CD14-positive monocyte (primary cell): ENCODE measurements at regions not wholly inside any gene's neighbourhood (a gene's known extent, or its start where the extent isn't known, plus 50 kb on each side); places are given as distances from the start of the nearest gene placed in this dataset.

Experiments used
- DNase-seq, 3 donors: peaks; one replicate each; pipeline ENCODE4 v3.0.0-alpha.2; 2011 to 2022
- H2AFZ ChIP-seq: 2 replicates; pipeline ENCODE4 v1.6.0; 2012; ENCODE audit warnings: mild to moderate bottlenecking, low read depth, low read length, inconsistent platforms; ENCODE audit not compliant: insufficient read depth, poor library complexity, severe bottlenecking
- H3K27ac ChIP-seq, 2 donors: 1 replicate in 1 of 2; 2 replicates in 1 of 2; pipeline ENCODE4 v1.5.1; 2012 to 2013; ENCODE audit warnings: low read length in 2 of 2, control low read depth in 1 of 2, inconsistent platforms in 1 of 2, low read depth in 1 of 2, mild to moderate bottlenecking in 1 of 2
- H3K27me3 ChIP-seq, 2 donors: one replicate each; pipeline versions ENCODE4 v1.6.0 to v1.6.1; 2011 to 2013; ENCODE audit warnings: low read length in 2 of 2; ENCODE audit not compliant: control insufficient read depth in 2 of 2, insufficient read depth in 2 of 2
- H3K36me3 ChIP-seq, 2 donors: replicated peaks in 1 of 2; 1 replicate in 1 of 2; 2 replicates in 1 of 2; pipeline versions ENCODE4 v1.5.1 to v1.6.1; 2012 to 2013; ENCODE audit warnings: low read length in 2 of 2, control low read depth in 1 of 2, inconsistent platforms in 1 of 2, mild to moderate bottlenecking in 1 of 2; ENCODE audit not compliant: insufficient read depth in 2 of 2, control insufficient read depth in 1 of 2
- H3K4me1 ChIP-seq, 2 donors: 1 replicate in 1 of 2; 2 replicates in 1 of 2; pipeline versions ENCODE4 v1.5.1 to v1.6.1; 2012 to 2013; ENCODE audit warnings: low read length in 2 of 2, control low read depth in 1 of 2, inconsistent platforms in 1 of 2, mild to moderate bottlenecking in 1 of 2, moderate library complexity in 1 of 2; ENCODE audit not compliant: insufficient read depth in 2 of 2, control insufficient read depth in 1 of 2
- H3K4me2 ChIP-seq: replicated peaks from 2 replicates; pipeline ENCODE3; 2012; ENCODE audit warnings: low read length, moderate library complexity, mild to moderate bottlenecking; ENCODE audit not compliant: poor library complexity, severe bottlenecking; ENCODE audit errors: extremely low read depth
- H3K4me3 ChIP-seq, 3 experiments: fragments of 200-600 bp in 1 of 3; sonication (generic) in 1 of 3; replicated peaks in 1 of 3; 1 replicate in 2 of 3; 2 replicates in 1 of 3; pipeline ENCODE4 v1.5.1; 2011 to 2013; ENCODE audit warnings: low read length in 3 of 3, mild to moderate bottlenecking in 3 of 3, control low read depth in 2 of 3, low read depth in 2 of 3, inconsistent platforms in 1 of 3, moderate library complexity in 1 of 3
- H3K79me2 ChIP-seq: 2 replicates; pipeline ENCODE4 v1.6.0; 2012; ENCODE audit warnings: mild to moderate bottlenecking, control low read depth, inconsistent platforms, low read length, moderate library complexity; ENCODE audit not compliant: insufficient read depth
- H3K9ac ChIP-seq: 2 replicates; pipeline ENCODE4 v1.6.0; 2017; ENCODE audit warnings: low read length, mild to moderate bottlenecking; ENCODE audit not compliant: insufficient read depth, poor library complexity, severe bottlenecking
- H3K9me3 ChIP-seq, 2 donors: replicated peaks in 1 of 2; 1 replicate in 1 of 2; 2 replicates in 1 of 2; pipeline versions ENCODE4 v1.5.1 to v1.6.1; 2012 to 2013; ENCODE audit warnings: low read length in 2 of 2, control low read depth in 1 of 2; ENCODE audit not compliant: control insufficient read depth in 1 of 2, insufficient read depth in 1 of 2
- H4K20me1 ChIP-seq: 2 replicates; pipeline ENCODE4 v1.6.0; 2012; ENCODE audit warnings: mild to moderate bottlenecking, low read length, control low read depth, moderate library complexity; ENCODE audit not compliant: insufficient read depth
- H3K27ac Mint-ChIP-seq, 7 donors: one replicate each; pipeline ENCODE4 v1.8.0; 2020; ENCODE audit warnings: mild to moderate bottlenecking in 7 of 7, mixed read lengths in 7 of 7, moderate library complexity in 6 of 7, inconsistent platforms in 2 of 7
- H3K27me3 Mint-ChIP-seq, 3 donors: one replicate each; pipeline ENCODE4 v1.8.0; 2021 to 2022; ENCODE audit warnings: low read depth in 3 of 3, mild to moderate bottlenecking in 3 of 3, mixed read lengths in 3 of 3, moderate library complexity in 3 of 3, inconsistent platforms in 1 of 3
- H3K36me3 Mint-ChIP-seq, 2 donors: one replicate each; pipeline ENCODE4 v1.8.0; 2020; ENCODE audit warnings: mixed read lengths in 2 of 2, inconsistent platforms in 1 of 2, mild to moderate bottlenecking in 1 of 2
- H3K4me1 Mint-ChIP-seq: one replicate; pipeline ENCODE4 v1.8.0; 2020; ENCODE audit warnings: mild to moderate bottlenecking, mixed read lengths
- H3K4me3 Mint-ChIP-seq, 2 donors: one replicate each; pipeline ENCODE4 v1.8.0; 2020; ENCODE audit warnings: mild to moderate bottlenecking in 2 of 2, mixed read lengths in 2 of 2, moderate library complexity in 1 of 2
- H3K9me3 Mint-ChIP-seq, 7 donors: one replicate each; pipeline ENCODE4 v1.8.0; 2020 to 2022; ENCODE audit warnings: mixed read lengths in 7 of 7, mild to moderate bottlenecking in 6 of 7, moderate library complexity in 6 of 7, inconsistent platforms in 2 of 7
- WGBS: methylation state at CpG from one replicate; pipeline ENCODE4 v1.1.5; 2013; ENCODE audit warnings: missing lambda C conversion rate; ENCODE audit not compliant: insufficient coverage; 5-methylcytosine and 5-hydroxymethylcytosine counted together
- intact Hi-C, 2 donors: fragments of 100-400 bp; cut with micrococcal nuclease; formaldehyde crosslinking; loops; one replicate each; pipeline versions ENCODE4 v1.15.0 to v1.15.1; 2023
- TF ChIP-seq, protein P1 (sequence below): fragments of 200-600 bp; IDR thresholded peaks from one replicate; pipeline ENCODE4 v1.8.0; 2022; ENCODE audit warnings: antibody characterized with exemption, mild to moderate bottlenecking

GRCh38 chr12:132433641-132434395 is 56.1 kb upstream of the FBRSL1 start:
- peaks cover 43 to 46% of the 10 kb centered on the region in 2 donors for H3K4me1 ChIP-seq
- H2AFZ ChIP-seq: no peak overlapping the region
- Mint-ChIP-seq H3K4me1 (peaks cover 34% of the 10 kb centered on the region), H3K27ac (no peak overlapping the region), H3K9me3 (peaks cover 4 to 18% (median 13%) of the 10 kb centered on the region in 7 donors), H3K36me3 (no peaks in the 10 kb centered on the region), H3K27me3 (peaks cover 12 to 45% (median 42%) of the 10 kb centered on the region in 3 donors), H3K4me3 (no peak overlapping the region)
- H3K9ac ChIP-seq: no peak overlapping the region
- no peaks in the 10 kb centered on the region for H3K79me2 ChIP-seq
- 85% methylated on average over 34 of the region's 35 CpGs for WGBS
- intact Hi-C loops: no loop called here
- TF ChIP-seq, protein P1, sequence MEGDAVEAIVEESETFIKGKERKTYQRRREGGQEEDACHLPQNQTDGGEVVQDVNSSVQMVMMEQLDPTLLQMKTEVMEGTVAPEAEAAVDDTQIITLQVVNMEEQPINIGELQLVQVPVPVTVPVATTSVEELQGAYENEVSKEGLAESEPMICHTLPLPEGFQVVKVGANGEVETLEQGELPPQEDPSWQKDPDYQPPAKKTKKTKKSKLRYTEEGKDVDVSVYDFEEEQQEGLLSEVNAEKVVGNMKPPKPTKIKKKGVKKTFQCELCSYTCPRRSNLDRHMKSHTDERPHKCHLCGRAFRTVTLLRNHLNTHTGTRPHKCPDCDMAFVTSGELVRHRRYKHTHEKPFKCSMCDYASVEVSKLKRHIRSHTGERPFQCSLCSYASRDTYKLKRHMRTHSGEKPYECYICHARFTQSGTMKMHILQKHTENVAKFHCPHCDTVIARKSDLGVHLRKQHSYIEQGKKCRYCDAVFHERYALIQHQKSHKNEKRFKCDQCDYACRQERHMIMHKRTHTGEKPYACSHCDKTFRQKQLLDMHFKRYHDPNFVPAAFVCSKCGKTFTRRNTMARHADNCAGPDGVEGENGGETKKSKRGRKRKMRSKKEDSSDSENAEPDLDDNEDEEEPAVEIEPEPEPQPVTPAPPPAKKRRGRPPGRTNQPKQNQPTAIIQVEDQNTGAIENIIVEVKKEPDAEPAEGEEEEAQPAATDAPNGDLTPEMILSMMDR: no peak
- H3K36me3 ChIP-seq: no peaks in the 10 kb centered on the region
- H4K20me1 ChIP-seq: no peaks in the 10 kb centered on the region
- H3K4me2 ChIP-seq: no peak overlapping the region
- H3K27me3 ChIP-seq: peaks cover 0 to 2% of the 10 kb centered on the region in 2 donors
- no peak overlapping the region for H3K4me3 ChIP-seq
- peaks cover 12 to 13% of the 10 kb centered on the region in 2 donors for H3K9me3 ChIP-seq
- no peak overlapping the region for H3K27ac ChIP-seq
- no peak for DNase-seq

GRCh38 chr12:132432721-132433577 is 57.0 kb upstream of the FBRSL1 start:
- Histone ChIP-seq H3K27ac (no peak overlapping the region), H3K4me2 (no peak overlapping the region), H3K36me3 (no peaks in the 10 kb centered on the region), H4K20me1 (no peaks in the 10 kb centered on the region), H2AFZ (no peak overlapping the region), H3K9ac (no peak overlapping the region), H3K27me3 (peaks cover 0 to 9% of the 10 kb centered on the region in 2 donors), H3K79me2 (no peaks in the 10 kb centered on the region), H3K9me3 (peaks cover 12% of the 10 kb centered on the region in 2 donors), H3K4me1 (peaks cover 40 to 43% of the 10 kb centered on the region in 2 donors), H3K4me3 (no peak overlapping the region)
- H3K27me3 Mint-ChIP-seq: peaks cover 19 to 47% (median 46%) of the 10 kb centered on the region in 3 donors
- WGBS: 86% methylated on average over 39 of the region's 41 CpGs
- intact Hi-C loops: no loop called here
- H3K4me1 Mint-ChIP-seq: peaks cover 33% of the 10 kb centered on the region
- no peak overlapping the region for H3K4me3 Mint-ChIP-seq
- H3K36me3 Mint-ChIP-seq: no peaks in the 10 kb centered on the region
- peaks cover 2 to 15% (median 8%) of the 10 kb centered on the region in 7 donors for H3K9me3 Mint-ChIP-seq
- no peak for DNase-seq
- H3K27ac Mint-ChIP-seq: no peak overlapping the region
- TF ChIP-seq, protein P1: no peak
